PC-9 (cell line): ENCODE measurements at regions not wholly inside any gene's neighbourhood (a gene's known extent, or its start where the extent isn't known, plus 50 kb on each side); places are given as distances from the start of the nearest gene placed in this dataset.

Source experiments
- BruUV-seq: library from RNA; stranded (reverse); fragments of 400-500 nt; replicated peaks from 2 replicates; lab custom pipeline; 2021; lab: Mats Ljungman, UMichigan
- CTCF ChIA-PET: fragments of 300-600 bp; sonication (Branson Sonifier 250); formaldehyde crosslinking; loops from one replicate; lab custom pipeline; 2022; ENCODE audit warnings: antibody characterized with exemption; lab: Charles Lee
- POLR2A ChIA-PET: fragments of 300-600 bp; sonication (Branson Sonifier 250); formaldehyde crosslinking; loops from one replicate; lab custom pipeline; 2022; ENCODE audit warnings: antibody characterized with exemption; ENCODE audit not compliant: unreplicated experiment; lab: Charles Lee
- DNase-seq, 2 experiments: peaks; one replicate each; pipeline versions ENCODE4 v3.0.0 to v3.0.0-alpha.2; 2015 to 2022; ENCODE audit warnings: mixed read lengths in 1 of 2
- H2AFZ ChIP-seq: fragments of 200-600 bp; sonication (generic); 2 replicates; pipeline ENCODE4 v1.8.1; 2017; ENCODE audit warnings: antibody characterized with exemption
- H3F3A ChIP-seq: fragments of 200-600 bp; sonication (generic); 2 replicates; pipeline ENCODE4 v1.8.1; 2017; ENCODE audit warnings: antibody characterized with exemption, mild to moderate bottlenecking, low read depth; ENCODE audit not compliant: insufficient read depth
- H3K27ac ChIP-seq: fragments of 200-600 bp; sonication (generic); 2 replicates; pipeline ENCODE4 v1.6.1; 2016; ENCODE audit warnings: mixed run types
- H3K27me3 ChIP-seq: fragments of 200-600 bp; sonication (generic); 2 replicates; pipeline ENCODE4 v1.6.1; 2016; ENCODE audit warnings: low read depth, mixed run types; ENCODE audit not compliant: insufficient read depth
- H3K36me3 ChIP-seq: fragments of 200-600 bp; sonication (generic); 2 replicates; pipeline ENCODE4 v1.6.1; 2016; ENCODE audit warnings: low read depth, mixed run types
- H3K4me1 ChIP-seq: fragments of 200-600 bp; sonication (generic); replicated peaks from 2 replicates; pipeline ENCODE4 v1.6.1; 2016; ENCODE audit warnings: mixed run types; ENCODE audit not compliant: insufficient read depth
- H3K4me2 ChIP-seq: fragments of 200-600 bp; sonication (generic); 2 replicates; pipeline ENCODE4 v1.6.1; 2017; ENCODE audit warnings: mixed run types
- H3K4me3 ChIP-seq: fragments of 200-600 bp; sonication (generic); 2 replicates; pipeline ENCODE4 v1.6.1; 2016; ENCODE audit warnings: mixed run types
- H3K79me2 ChIP-seq: fragments of 200-600 bp; sonication (generic); 2 replicates; pipeline ENCODE4 v1.6.1; 2017; ENCODE audit warnings: low read depth, mixed run types
- H3K9me2 ChIP-seq: fragments of 200-600 bp; sonication (generic); 2 replicates; pipeline ENCODE4 v1.8.1; 2017; ENCODE audit warnings: mild to moderate bottlenecking; ENCODE audit not compliant: insufficient read depth
- H3K9me3 ChIP-seq: fragments of 200-600 bp; sonication (generic); 2 replicates; pipeline ENCODE4 v1.8.1; 2016; ENCODE audit warnings: low read depth; ENCODE audit not compliant: insufficient read depth
- H4K20me1 ChIP-seq: fragments of 200-600 bp; sonication (generic); 2 replicates; pipeline ENCODE4 v1.8.1; 2017; ENCODE audit not compliant: insufficient read depth
- CTCF ChIP-seq: fragments of 200-600 bp; sonication (generic); conservative IDR thresholded peaks from 2 replicates; pipeline ENCODE4 v1.6.1; 2017; ENCODE audit warnings: mixed run types, antibody characterized with exemption, mild to moderate bottlenecking, moderate library complexity
- EZH2 ChIP-seq: fragments of 200-600 bp; sonication (generic); IDR thresholded peaks from 2 replicates; pipeline ENCODE4 v1.8.0; 2017; ENCODE audit warnings: antibody characterized with exemption, low read depth
- intact Hi-C: fragments of 100-400 bp; cut with micrococcal nuclease; formaldehyde crosslinking; loops from one replicate; pipeline ENCODE4 v1.10.0; 2022; ENCODE audit not compliant: unreplicated experiment

DNA sequence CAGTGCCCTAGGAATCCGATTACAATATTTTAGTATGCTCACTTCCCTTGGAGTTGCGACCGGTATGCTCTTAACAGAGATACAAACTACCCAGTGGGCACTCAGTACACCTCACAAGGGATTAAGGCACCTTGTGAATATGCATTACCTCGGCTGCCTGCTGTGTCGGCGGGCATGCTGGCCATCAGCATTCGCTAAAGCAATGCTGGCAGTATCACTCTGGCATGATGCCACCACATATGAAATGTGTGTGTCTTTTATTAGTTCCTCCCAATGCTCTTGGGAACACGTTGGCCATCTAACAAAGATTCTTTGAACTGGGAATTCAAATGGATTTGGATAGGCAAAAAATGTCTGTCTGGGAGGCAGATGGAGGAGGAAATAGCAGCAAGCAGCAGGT, 67.4 kb upstream of the FOXB1 start:
- no peak overlapping the region for H2AFZ ChIP-seq
- H3K79me2 ChIP-seq: no peaks in the 10 kb centered on the region
- no peaks in the 10 kb centered on the region for H3K36me3 ChIP-seq
- H4K20me1 ChIP-seq: no peaks in the 10 kb centered on the region
- H3K27me3 ChIP-seq: no peaks in the 10 kb centered on the region
- no peaks in the 10 kb centered on the region for H3K9me2 ChIP-seq
- no peak overlapping the region for H3K4me2 ChIP-seq
- BruUV-seq: no TSS peak
- DNase-seq: no peak
- intact Hi-C loops: no loop called here
- ChIA-PET POLR2A (no interaction called here), CTCF (no interaction called here)
- H3K4me1 ChIP-seq: peaks cover 11% of the 10 kb centered on the region
- TF ChIP-seq CTCF: no peak
- no peak for TF ChIP-seq EZH2
- H3K4me3 ChIP-seq: no peak overlapping the region
- H3K9me3 ChIP-seq: no peaks in the 10 kb centered on the region
- H3K27ac ChIP-seq: no peak overlapping the region
- no peaks in the 10 kb centered on the region for H3F3A ChIP-seq

DNA sequence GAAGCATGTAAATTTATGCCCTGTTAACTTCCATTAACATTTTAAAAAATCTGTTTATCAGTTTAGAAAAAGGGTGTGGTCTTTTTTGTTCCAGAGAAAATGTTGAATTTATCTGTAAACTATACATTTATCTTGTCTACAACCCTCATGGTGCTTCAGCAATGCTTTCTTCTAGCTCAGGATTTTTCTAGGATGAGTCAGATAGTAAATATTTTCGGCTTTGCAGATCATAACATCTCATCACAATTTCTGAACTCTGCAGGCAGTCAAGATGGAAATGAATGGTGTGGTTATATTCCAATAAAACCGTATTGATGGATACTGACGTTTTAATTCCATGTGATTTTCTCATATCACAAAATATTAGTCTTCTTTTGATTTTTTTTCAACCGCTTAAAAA, 70.5 kb upstream of the FOXB1 start:
- Histone ChIP-seq H3K4me2 (no peak overlapping the region), H3K79me2 (no peaks in the 10 kb centered on the region), H3K4me1 (peaks cover 11% of the 10 kb centered on the region), H4K20me1 (no peaks in the 10 kb centered on the region), H3K9me2 (no peaks in the 10 kb centered on the region), H3K4me3 (no peak overlapping the region), H3K9me3 (no peaks in the 10 kb centered on the region), H3F3A (no peaks in the 10 kb centered on the region), H3K36me3 (no peaks in the 10 kb centered on the region), H2AFZ (no peak overlapping the region), H3K27ac (no peak overlapping the region), H3K27me3 (no peaks in the 10 kb centered on the region)
- intact Hi-C loops: no loop called here
- no peak for TF ChIP-seq CTCF
- no peak for TF ChIP-seq EZH2
- CTCF ChIA-PET: interaction anchor here (0.6 kb wide), 1 partner anchor 452 kb away, joined by 3 read pairs; no protein-coding TSS in a partner anchor
- POLR2A ChIA-PET: interaction anchor here (0.7 to 0.8 kb wide), 4 partner anchors 9 to 180 kb away, joined by 3 to 11 read pairs (median 6); no protein-coding TSS in a partner anchor
- no TSS peak for BruUV-seq
- no peak for DNase-seq

DNA sequence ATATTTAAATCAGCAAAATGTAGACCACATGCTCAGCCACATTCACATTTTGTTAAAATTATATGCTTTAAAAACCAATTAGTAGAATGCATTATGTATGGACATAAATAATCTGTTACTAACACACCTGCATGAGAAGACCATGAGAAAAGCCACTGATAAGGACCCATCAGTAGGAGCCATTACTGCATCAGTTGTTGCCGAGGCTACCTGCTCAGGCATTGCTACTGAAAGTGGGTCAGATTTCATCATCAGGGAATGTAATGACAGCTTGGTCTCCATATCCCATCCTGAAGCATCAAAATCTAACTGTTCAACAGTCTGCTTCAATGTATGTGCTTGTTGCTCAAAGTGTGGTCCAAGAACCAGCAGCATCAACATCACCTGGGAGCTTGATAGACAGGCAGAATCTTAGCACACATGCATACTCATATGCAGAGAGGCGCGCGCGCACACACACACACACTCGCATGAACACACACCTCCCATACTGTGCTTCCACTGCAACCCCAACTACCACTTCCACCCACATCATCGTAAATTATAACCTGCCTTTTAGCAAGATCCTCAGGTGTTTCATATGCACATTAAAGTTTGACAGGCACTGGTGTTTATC, 72.4 kb upstream of the FOXB1 start:
- Histone ChIP-seq H3K27me3 (no peaks in the 10 kb centered on the region), H3K4me2 (no peak overlapping the region), H3K27ac (no peak overlapping the region), H3K9me2 (no peaks in the 10 kb centered on the region), H4K20me1 (no peaks in the 10 kb centered on the region), H3K4me3 (no peak overlapping the region), H3K9me3 (no peaks in the 10 kb centered on the region), H3K4me1 (peaks cover 11% of the 10 kb centered on the region), H3F3A (no peaks in the 10 kb centered on the region), H3K36me3 (no peaks in the 10 kb centered on the region), H3K79me2 (no peaks in the 10 kb centered on the region), H2AFZ (no peak overlapping the region)
- DNase-seq: no peak
- CTCF ChIA-PET: no interaction called here
- POLR2A ChIA-PET: no interaction called here
- intact Hi-C loops: no loop called here
- no TSS peak for BruUV-seq
- no peak for TF ChIP-seq CTCF
- no peak for TF ChIP-seq EZH2
